K562 (cell line): ENCODE measurements at regions not wholly inside any gene's neighbourhood (a gene's known extent, or its start where the extent isn't known, plus 50 kb on each side); places are given as distances from the start of the nearest gene placed in this dataset.

Experiments
- ATAC-seq: fragments of 200-7000 bp; cut with Tn5 transposase; 3 replicates; pipeline ENCODE4 v1.9.1; 2020; ENCODE audit warnings: moderate library complexity
- BruUV-seq: library from RNA; stranded (reverse); fragments of 400-500 nt; replicated peaks from 2 replicates; lab custom pipeline; 2021; lab: Mats Ljungman, UMichigan
- CTCF ChIA-PET: fragments of 300-600 bp; formaldehyde crosslinking; extraction: SDS; loops from one replicate; lab custom pipeline; 2021; ENCODE audit warnings: low intra/inter-chr PET ratio; lab: Yijun Ruan, JAX
- POLR2A ChIA-PET: fragments of 300-600, 350-650 bp; sonication (Branson Sonifier 250); formaldehyde crosslinking; extraction: SDS; loops from one replicate; lab custom pipeline; 2021; ENCODE audit warnings: antibody characterized with exemption, inconsistent platforms; lab: Yijun Ruan, JAX
- DNase-seq, 4 experiments: peaks; one replicate each; pipeline versions ENCODE4 v3.0.0 to v3.0.0-alpha.2; 2011 to 2018; ENCODE audit warnings: low spot score in 3 of 4, mixed read lengths in 3 of 4; ENCODE audit errors: extremely low read depth in 1 of 4
- FAIRE-seq: peaks from 2 replicates; lab custom pipeline; 2011; peaks lifted over from hg19 to GRCh38; lab: Jason Lieb, UNC
- H2AFZ ChIP-seq: 2 replicates; pipeline ENCODE4 v1.6.0; 2011; ENCODE audit warnings: low read depth, low read length, control low read depth, inconsistent platforms
- H3K27ac ChIP-seq: fragments of 200-600 bp; 3 replicates; pipeline ENCODE4 v1.8.0; 2011; ENCODE audit warnings: low read depth, mild to moderate bottlenecking, control low read depth, inconsistent platforms, low read length, moderate library complexity, mixed read lengths; ENCODE audit errors: extremely low read depth
- H3K27me3 ChIP-seq, 2 experiments: fragments of 300-600 bp in 1 of 2; 2 replicates in 1 of 2; 3 replicates in 1 of 2; pipeline versions ENCODE4 v1.6.0 to v1.8.0; 2011; ENCODE audit warnings: inconsistent platforms in 2 of 2, low read length in 2 of 2, mild to moderate bottlenecking in 1 of 2, mixed read lengths in 1 of 2, moderate library complexity in 1 of 2; ENCODE audit not compliant: control insufficient read depth in 2 of 2, insufficient read depth in 2 of 2
- H3K36me3 ChIP-seq: fragments of 300-600 bp; 3 replicates; pipeline ENCODE4 v1.8.0; 2011; ENCODE audit warnings: mild to moderate bottlenecking, low read length, inconsistent platforms; ENCODE audit not compliant: control insufficient read depth, insufficient read depth
- H3K4me1 ChIP-seq, 2 experiments: fragments of 200-600 bp in 1 of 2; replicated peaks in 1 of 2; 2 replicates in 1 of 2; 3 replicates in 1 of 2; pipeline versions ENCODE4 v1.5.1 to v1.8.0; 2011; ENCODE audit warnings: inconsistent platforms in 2 of 2, low read length in 2 of 2, mild to moderate bottlenecking in 1 of 2, mixed read lengths in 1 of 2, moderate library complexity in 1 of 2; ENCODE audit not compliant: control insufficient read depth in 2 of 2, insufficient read depth in 2 of 2
- H3K4me2 ChIP-seq: 2 replicates; pipeline ENCODE4 v1.6.1; 2011; ENCODE audit warnings: low read length, control low read depth, inconsistent platforms, mixed read lengths; ENCODE audit not compliant: insufficient read depth
- H3K4me3 ChIP-seq: fragments of 200-600 bp; sonication (generic), shearing (Covaris generic); 2 replicates; pipeline ENCODE4 v1.5.1; 2016; ENCODE audit warnings: control low read depth, inconsistent platforms
- H3K79me2 ChIP-seq: fragments of 200-600 bp; 3 replicates; pipeline ENCODE4 v1.8.0; 2011; ENCODE audit warnings: low read length, inconsistent platforms; ENCODE audit not compliant: control insufficient read depth, insufficient read depth
- H3K9ac ChIP-seq, 2 experiments: 2 replicates each; pipeline versions ENCODE4 v1.6.0 to v1.6.1; 2011; ENCODE audit warnings: low read depth in 2 of 2, low read length in 2 of 2, control low read depth in 1 of 2, inconsistent platforms in 1 of 2, mild to moderate bottlenecking in 1 of 2, mixed read lengths in 1 of 2; ENCODE audit not compliant: insufficient read depth in 1 of 2
- H3K9me1 ChIP-seq: one replicate; pipeline ENCODE4 v1.6.0; 2011; ENCODE audit warnings: inconsistent platforms, mild to moderate bottlenecking, low read length, moderate library complexity; ENCODE audit not compliant: control insufficient read depth, insufficient read depth
- H3K9me3 ChIP-seq: replicated peaks from 2 replicates; pipeline ENCODE4 v1.5.1; 2011; ENCODE audit warnings: low read depth, low read length, inconsistent platforms; ENCODE audit not compliant: control insufficient read depth, insufficient read depth
- H4K20me1 ChIP-seq: replicated peaks from 2 replicates; pipeline ENCODE4 v1.6.1; 2011; ENCODE audit warnings: low read length, inconsistent platforms, mixed read lengths; ENCODE audit not compliant: control insufficient read depth, insufficient read depth
- DACH1 ChIP-seq: fragments of 450-650 bp; IDR thresholded peaks from 2 replicates; pipeline ENCODE4 v1.6.1; 2018; ENCODE audit not compliant: partially characterized antibody
- FOXP4 ChIP-seq: sonication (generic); formaldehyde crosslinking; IDR thresholded peaks from 2 replicates; pipeline ENCODE4 v1.8.0; 2022; ENCODE audit warnings: mild to moderate bottlenecking, missing genetic modification reagents, borderline replicate concordance
- MAX ChIP-seq: sonication (generic); formaldehyde crosslinking; IDR thresholded peaks from 2 replicates; pipeline ENCODE4 v1.9.0; 2022; ENCODE audit warnings: mild to moderate bottlenecking, missing genetic modification reagents
- MECOM ChIP-seq: fragments of 250-450 bp; sonication (Bioruptor Pico); IDR thresholded peaks from 2 replicates; pipeline ENCODE4 v1.8.0; 2022; ENCODE audit warnings: inconsistent platforms
- MED1 ChIP-seq: sonication (generic); formaldehyde crosslinking; IDR thresholded peaks from 2 replicates; pipeline ENCODE4 v1.8.1; 2023; ENCODE audit warnings: missing genetic modification reagents, borderline replicate concordance
- MITF ChIP-seq: IDR thresholded peaks from 2 replicates; pipeline ENCODE4 v1.6.1; 2014; ENCODE audit warnings: antibody characterized with exemption
- NFE2 ChIP-seq: IDR thresholded peaks from 2 replicates; pipeline ENCODE4 v1.6.1; 2014; ENCODE audit warnings: antibody characterized with exemption, low read depth
- SFPQ ChIP-seq: fragments of 200-400 bp; formaldehyde crosslinking; IDR thresholded peaks from 2 replicates; pipeline ENCODE4 v1.6.1; 2017; ENCODE audit warnings: mild to moderate bottlenecking, low read depth, low read length, moderate library complexity
- WGBS: fragments of 100-300 bp; shearing (Covaris generic); methylation state at CpG from one replicate; pipeline ENCODE4 v1.1.6; 2016; ENCODE audit warnings: low coverage, mixed read lengths; ENCODE audit not compliant: insufficient coverage; ENCODE audit errors: missing lambda C conversion rate; 5-methylcytosine and 5-hydroxymethylcytosine counted together
- in situ Hi-C: fragments of 300-500 bp; cut with MboI; formaldehyde crosslinking; loops from 4 replicates; pipeline ENCODE4 v1.15.0; 2018; ENCODE audit warnings: inconsistent platforms, mixed read lengths
- intact Hi-C: fragments of 100-400 bp; cut with micrococcal nuclease; formaldehyde crosslinking; loops from 2 replicates; pipeline ENCODE4 v1.14.2; 2022

GRCh38 chr4:100795581-100795980 is 277.8 kb upstream of the EMCN start:
- no TSS peak for BruUV-seq
- ATAC-seq = no peak
- no peak for TF ChIP-seq DACH1
- TF ChIP-seq MITF = no peak
- no peak for TF ChIP-seq MECOM
- no peak for TF ChIP-seq NFE2
- TF ChIP-seq, all 486 proteins: peak for 0
- Histone ChIP-seq H3K9ac (no peak overlapping the region), H3K27me3 (no peaks in the 10 kb centered on the region), H3K36me3 (no peaks in the 10 kb centered on the region), H4K20me1 (no peaks in the 10 kb centered on the region), H3K4me3 (no peak overlapping the region), H3K4me2 (no peak overlapping the region), H3K9me3 (no peaks in the 10 kb centered on the region), H3K27ac (no peak overlapping the region), H2AFZ (no peak overlapping the region), H3K79me2 (no peaks in the 10 kb centered on the region), H3K4me1 (no peaks in the 10 kb centered on the region), H3K9me1 (no peaks in the 10 kb centered on the region)
- no peak for DNase-seq
- intact Hi-C loops = no loop called here
- 0% methylated on average over 1 of the region's 1 CpG for WGBS
- ChIA-PET POLR2A (no interaction called here), CTCF (no interaction called here)
- FAIRE-seq = no peak
- in situ Hi-C loops = no loop called here

GRCh38 chr4:100790836-100791615 is 273.2 kb upstream of the EMCN start:
- in situ Hi-C loops = no loop called here
- H3K4me2 ChIP-seq = no peak overlapping the region
- ChIA-PET CTCF (no interaction called here), POLR2A (no interaction called here)
- H3K9me1 ChIP-seq = no peaks in the 10 kb centered on the region
- no peak overlapping the region for H2AFZ ChIP-seq
- H3K9me3 ChIP-seq = no peaks in the 10 kb centered on the region
- no peak overlapping the region for H3K4me3 ChIP-seq
- no peaks in the 10 kb centered on the region for H3K36me3 ChIP-seq
- no TSS peak for BruUV-seq
- no peak for ATAC-seq
- H3K4me1 ChIP-seq = no peaks in the 10 kb centered on the region
- no peak overlapping the region for H3K27ac ChIP-seq
- no peak for FAIRE-seq
- H3K9ac ChIP-seq = no peak overlapping the region
- 1% methylated on average over 9 of the region's 9 CpGs for WGBS
- intact Hi-C loops = no loop called here
- no peaks in the 10 kb centered on the region for H4K20me1 ChIP-seq
- H3K27me3 ChIP-seq = no peaks in the 10 kb centered on the region
- no peaks in the 10 kb centered on the region for H3K79me2 ChIP-seq
- DNase-seq = no peak
- TF ChIP-seq MAX (CRISPR knock-in tag) (no peak), MED1 (CRISPR knock-in tag) (no peak), SFPQ (no peak), FOXP4 (CRISPR knock-in tag) (no peak)
